Kidney glomerular epithelial cell (primary cell): ENCODE measurements at regions not wholly inside any gene's neighbourhood (a gene's known extent, or its start where the extent isn't known, plus 50 kb on each side); places are given as distances from the start of the nearest gene placed in this dataset.
A peak's percentile ranks its signal among the peaks of the same experiment; 100 is the strongest.
"Not testable (repeated sequence)": the region's sequence is repeated elsewhere in the genome, so short reads cannot be mapped to it uniquely, and the experiment has no call there.

Experiments
- DNase-seq: peaks from one replicate; lab custom pipeline; 2025; lab: John Stamatoyannopoulos, UW

- DNase-seq, result no peak
These were observed 859.1 kb downstream of the DIAPH3 start for GRCh38 chr13:59304596-59304995.

GRCh38 chr13:59305896-59306295, 857.8 kb downstream of the DIAPH3 start:
- no peak for DNase-seq

- no peak for DNase-seq
These were observed 851.0 kb downstream of the DIAPH3 start for GRCh38 chr13:59312776-59313175.

- DNase-seq, result peak; percentile 36
These were observed 845.3 kb downstream of the DIAPH3 start for GRCh38 chr13:59318320-59318930.

GRCh38 chr13:59319276-59319675, 844.5 kb downstream of the DIAPH3 start:
- DNase-seq, result no peak

GRCh38 chr13:59320021-59320420, 843.7 kb downstream of the DIAPH3 start:
- DNase-seq, result no peak

- DNase-seq, result not testable (repeated sequence)
These were observed 839.3 kb downstream of the DIAPH3 start for GRCh38 chr13:59324401-59324800.

GRCh38 chr13:59326717-59327116, 837.0 kb downstream of the DIAPH3 start:
- DNase-seq, result no peak

GRCh38 chr13:59330764-59331163, 833.0 kb downstream of the DIAPH3 start:
- no peak for DNase-seq

GRCh38 chr13:59332966-59333365, 830.8 kb downstream of the DIAPH3 start:
- DNase-seq, result no peak

GRCh38 chr13:59337070-59337469, 826.7 kb downstream of the DIAPH3 start:
- no peak for DNase-seq

- no peak for DNase-seq
These were observed 823.6 kb downstream of the DIAPH3 start for GRCh38 chr13:59340151-59340550.

GRCh38 chr13:59340581-59340980, 823.1 kb downstream of the DIAPH3 start:
- DNase-seq, result no peak

- DNase-seq, result no peak
These were observed 821.3 kb downstream of the DIAPH3 start for GRCh38 chr13:59342400-59342799.

GRCh38 chr13:59343132-59343531, 820.6 kb downstream of the DIAPH3 start:
- DNase-seq, result no peak

GRCh38 chr13:59343993-59344822, 819.5 kb downstream of the DIAPH3 start:
- no peak for DNase-seq

- no peak for DNase-seq
These were observed 818.4 kb downstream of the DIAPH3 start for GRCh38 chr13:59345311-59345710.

- DNase-seq, result no peak
These were observed 816.6 kb downstream of the DIAPH3 start for GRCh38 chr13:59346999-59347723.

GRCh38 chr13:59348617-59349016, 815.1 kb downstream of the DIAPH3 start:
- DNase-seq, result no peak

- DNase-seq, result peak; percentile 70
These were observed 811.1 kb downstream of the DIAPH3 start for GRCh38 chr13:59352600-59352999.

GRCh38 chr13:59354665-59355369, 808.9 kb downstream of the DIAPH3 start:
- DNase-seq, result no peak

- DNase-seq, result no peak
These were observed 807.1 kb downstream of the DIAPH3 start for GRCh38 chr13:59356607-59357006.
